ENCODE measurements at regions not wholly inside any gene's neighbourhood (a gene's known extent, or its start where the extent isn't known, plus 50 kb on each side); places are given as distances from the start of the nearest gene placed in this dataset.

DNA sequence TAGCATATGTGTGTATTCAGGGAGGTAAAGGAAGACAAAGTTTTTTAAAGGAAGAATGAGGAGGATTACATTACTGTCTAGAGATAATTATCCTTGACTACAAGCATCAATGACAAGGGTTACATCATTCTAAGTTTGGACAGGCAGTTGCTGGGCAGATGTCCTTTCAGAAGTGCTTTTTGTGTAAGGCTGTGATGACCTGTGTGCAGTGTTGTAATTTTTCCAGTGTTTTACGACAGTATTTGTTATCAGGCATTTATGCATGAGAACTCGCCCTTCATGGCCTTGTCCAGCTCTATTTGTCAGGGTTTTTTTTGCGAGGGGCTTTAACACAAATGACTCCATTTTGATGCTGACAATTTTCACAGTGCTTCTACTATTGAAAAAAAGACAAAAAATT, 658.3 kb upstream of the NXPH2 start:
- TF ChIP-seq TAF1 (IDR thresholded peaks at IDR 0.05; ENCODE audit: low read depth) (no peak), CEBPB (IDR thresholded peaks at IDR 0.05) (no peak), YY1 (IDR thresholded peaks at IDR 0.05; ENCODE audit: low read depth) (no peak), RAD21 (IDR thresholded peaks at IDR 0.05; ENCODE audit: low read depth) (no peak), TCF12 (IDR thresholded peaks at IDR 0.05; ENCODE audit: low read depth) (no peak), EP300 (IDR thresholded peaks at IDR 0.05; ENCODE audit: borderline replicate concordance) (no peak)
- TF ChIP-seq, protein P1, sequence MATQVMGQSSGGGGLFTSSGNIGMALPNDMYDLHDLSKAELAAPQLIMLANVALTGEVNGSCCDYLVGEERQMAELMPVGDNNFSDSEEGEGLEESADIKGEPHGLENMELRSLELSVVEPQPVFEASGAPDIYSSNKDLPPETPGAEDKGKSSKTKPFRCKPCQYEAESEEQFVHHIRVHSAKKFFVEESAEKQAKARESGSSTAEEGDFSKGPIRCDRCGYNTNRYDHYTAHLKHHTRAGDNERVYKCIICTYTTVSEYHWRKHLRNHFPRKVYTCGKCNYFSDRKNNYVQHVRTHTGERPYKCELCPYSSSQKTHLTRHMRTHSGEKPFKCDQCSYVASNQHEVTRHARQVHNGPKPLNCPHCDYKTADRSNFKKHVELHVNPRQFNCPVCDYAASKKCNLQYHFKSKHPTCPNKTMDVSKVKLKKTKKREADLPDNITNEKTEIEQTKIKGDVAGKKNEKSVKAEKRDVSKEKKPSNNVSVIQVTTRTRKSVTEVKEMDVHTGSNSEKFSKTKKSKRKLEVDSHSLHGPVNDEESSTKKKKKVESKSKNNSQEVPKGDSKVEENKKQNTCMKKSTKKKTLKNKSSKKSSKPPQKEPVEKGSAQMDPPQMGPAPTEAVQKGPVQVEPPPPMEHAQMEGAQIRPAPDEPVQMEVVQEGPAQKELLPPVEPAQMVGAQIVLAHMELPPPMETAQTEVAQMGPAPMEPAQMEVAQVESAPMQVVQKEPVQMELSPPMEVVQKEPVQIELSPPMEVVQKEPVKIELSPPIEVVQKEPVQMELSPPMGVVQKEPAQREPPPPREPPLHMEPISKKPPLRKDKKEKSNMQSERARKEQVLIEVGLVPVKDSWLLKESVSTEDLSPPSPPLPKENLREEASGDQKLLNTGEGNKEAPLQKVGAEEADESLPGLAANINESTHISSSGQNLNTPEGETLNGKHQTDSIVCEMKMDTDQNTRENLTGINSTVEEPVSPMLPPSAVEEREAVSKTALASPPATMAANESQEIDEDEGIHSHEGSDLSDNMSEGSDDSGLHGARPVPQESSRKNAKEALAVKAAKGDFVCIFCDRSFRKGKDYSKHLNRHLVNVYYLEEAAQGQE (IDR thresholded peaks at IDR 0.05; ENCODE audit: low read depth), result no peak
- TF ChIP-seq, protein P2, sequence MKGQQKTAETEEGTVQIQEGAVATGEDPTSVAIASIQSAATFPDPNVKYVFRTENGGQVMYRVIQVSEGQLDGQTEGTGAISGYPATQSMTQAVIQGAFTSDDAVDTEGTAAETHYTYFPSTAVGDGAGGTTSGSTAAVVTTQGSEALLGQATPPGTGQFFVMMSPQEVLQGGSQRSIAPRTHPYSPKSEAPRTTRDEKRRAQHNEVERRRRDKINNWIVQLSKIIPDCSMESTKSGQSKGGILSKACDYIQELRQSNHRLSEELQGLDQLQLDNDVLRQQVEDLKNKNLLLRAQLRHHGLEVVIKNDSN (IDR thresholded peaks at IDR 0.05), result no peak

All from Ishikawa (cell line).